GM12878 (cell line): ENCODE measurements at regions not wholly inside any gene's neighbourhood (a gene's known extent, or its start where the extent isn't known, plus 50 kb on each side); places are given as distances from the start of the nearest gene placed in this dataset.

Experiments used
- ATAC-seq: fragments of 200-7000 bp; cut with Tn5 transposase; 3 replicates; pipeline ENCODE4 v1.9.1; 2020; ENCODE audit warnings: mild to moderate bottlenecking, moderate library complexity
- BruUV-seq: library from RNA; stranded (reverse); fragments of 400-500 nt; replicated peaks from 2 replicates; lab custom pipeline; 2021; lab: Mats Ljungman, UMichigan
- CTCF ChIA-PET: fragments of 300-600 bp; sonication (Branson Sonifier 250); formaldehyde crosslinking; extraction: SDS; loops from one replicate; lab custom pipeline; 2021; ENCODE audit warnings: inconsistent platforms; lab: Yijun Ruan, JAX
- POLR2A ChIA-PET: fragments of 350-600 bp; formaldehyde crosslinking; extraction: SDS; loops from one replicate; lab custom pipeline; 2021; ENCODE audit warnings: inconsistent platforms; lab: Charles Lee
- RAD21 ChIA-PET: fragments of 300-600 bp; sonication (Branson Sonifier 250); formaldehyde crosslinking; loops from one replicate; lab custom pipeline; 2023; ENCODE audit warnings: antibody characterized with exemption; ENCODE audit not compliant: unreplicated experiment; lab: Charles Lee
- SMC1A ChIA-PET: fragments of 300-600 bp; sonication (Branson Sonifier 250); formaldehyde crosslinking; loops from one replicate; lab custom pipeline; 2023; ENCODE audit not compliant: unreplicated experiment, uncharacterized antibody; lab: Charles Lee
- DNase-seq: peaks from one replicate; pipeline ENCODE4 v3.0.0-alpha.2; 2011; ENCODE audit warnings: low read depth, low spot score
- FAIRE-seq: peaks from 3 replicates; lab custom pipeline; 2011; peaks lifted over from hg19 to GRCh38; lab: Jason Lieb, UNC
- H2AFZ ChIP-seq: 2 replicates; pipeline ENCODE4 v1.6.0; 2011; ENCODE audit warnings: low read depth, low read length, control low read depth; ENCODE audit not compliant: control insufficient read depth
- H3K27ac ChIP-seq: 2 replicates; pipeline ENCODE4 v1.5.1; 2011; ENCODE audit warnings: control low read depth; ENCODE audit not compliant: control insufficient read depth, insufficient read depth
- H3K27me3 ChIP-seq, 2 experiments: replicated peaks in 1 of 2; 2 replicates each; pipeline versions ENCODE4 v1.6.0 to v1.6.1; 2011; ENCODE audit warnings: low read length in 1 of 2; ENCODE audit not compliant: control insufficient read depth in 2 of 2, insufficient read depth in 2 of 2
- H3K36me3 ChIP-seq, 2 experiments: 2 replicates each; pipeline ENCODE4 v1.5.1; 2011; ENCODE audit warnings: low read length in 1 of 2; ENCODE audit not compliant: control insufficient read depth in 2 of 2, insufficient read depth in 2 of 2
- H3K4me1 ChIP-seq: 2 replicates; pipeline ENCODE4 v1.6.1; 2011; ENCODE audit warnings: mild to moderate bottlenecking, low read length, moderate library complexity, mixed read lengths; ENCODE audit not compliant: control insufficient read depth, insufficient read depth
- H3K4me2 ChIP-seq: 2 replicates; pipeline ENCODE4 v1.6.0; 2011; ENCODE audit warnings: control low read depth; ENCODE audit not compliant: control insufficient read depth, insufficient read depth
- H3K4me3 ChIP-seq: fragments of 200-600 bp; sonication (generic); 2 replicates; pipeline ENCODE4 v1.5.1; 2016
- H3K79me2 ChIP-seq: 2 replicates; pipeline ENCODE4 v1.6.0; 2011; ENCODE audit warnings: low read length; ENCODE audit not compliant: control insufficient read depth, insufficient read depth
- H3K9ac ChIP-seq: 2 replicates; pipeline ENCODE4 v1.8.0; 2011; ENCODE audit warnings: low read length, control low read depth, mixed read lengths; ENCODE audit not compliant: control insufficient read depth, insufficient read depth
- H3K9me3 ChIP-seq: replicated peaks from 3 replicates; pipeline ENCODE4 v1.5.1; 2011; ENCODE audit warnings: mild to moderate bottlenecking, low read length; ENCODE audit not compliant: control insufficient read depth, insufficient read depth
- H4K20me1 ChIP-seq: 2 replicates; pipeline ENCODE4 v1.6.0; 2011; ENCODE audit not compliant: control insufficient read depth, insufficient read depth
- BMI1 ChIP-seq: fragments of 450-650 bp; IDR thresholded peaks from 2 replicates; pipeline ENCODE4 v1.6.1; 2016; ENCODE audit warnings: mild to moderate bottlenecking, moderate library complexity, borderline replicate concordance
- CHD2 ChIP-seq: IDR thresholded peaks from 2 replicates; pipeline ENCODE4 v1.6.1; 2011; ENCODE audit warnings: low read depth, low read length, improper control_type of control experiment, borderline replicate concordance
- FOS ChIP-seq: IDR thresholded peaks from 3 replicates; pipeline ENCODE4 v1.6.1; 2011; ENCODE audit warnings: borderline replicate concordance; ENCODE audit not compliant: insufficient read length; ENCODE audit errors: extremely low read depth
- JUNB ChIP-seq: IDR thresholded peaks from 2 replicates; pipeline ENCODE4 v1.6.1; 2016; ENCODE audit warnings: antibody characterized with exemption, mild to moderate bottlenecking
- PBX3 ChIP-seq: IDR thresholded peaks from 2 replicates; pipeline ENCODE4 v1.6.1; 2011; ENCODE audit warnings: mild to moderate bottlenecking, low read depth, low read length, moderate library complexity; ENCODE audit not compliant: insufficient replicate concordance
- SPI1 ChIP-seq: IDR thresholded peaks from 2 replicates; pipeline ENCODE4 v1.6.1; 2011; ENCODE audit warnings: low read depth, mild to moderate bottlenecking, low read length, moderate library complexity, borderline replicate concordance; ENCODE audit not compliant: insufficient read depth
- ZBED1 ChIP-seq: IDR thresholded peaks from 2 replicates; pipeline ENCODE4 v1.6.1; 2016; ENCODE audit warnings: borderline replicate concordance
- ZNF24 ChIP-seq: fragments of 450-650 bp; IDR thresholded peaks from 2 replicates; pipeline ENCODE4 v1.6.1; 2017; ENCODE audit warnings: antibody characterized with exemption, mild to moderate bottlenecking
- ZNF687 ChIP-seq: fragments of 450-650 bp; IDR thresholded peaks from 2 replicates; pipeline ENCODE4 v1.6.1; 2017; ENCODE audit warnings: mild to moderate bottlenecking, moderate library complexity
- WGBS: methylation state at CpG from one replicate; pipeline ENCODE4 v1.1.6; 2016; ENCODE audit warnings: low lambda C conversion rate; ENCODE audit not compliant: insufficient replicate concordance, insufficient coverage; ENCODE audit errors: missing lambda C conversion rate; 5-methylcytosine and 5-hydroxymethylcytosine counted together
- in situ Hi-C: fragments of 300-500 bp; cut with MboI; formaldehyde crosslinking; loops from 9 replicates; pipeline ENCODE4 v1.14.3; 2018; ENCODE audit warnings: mixed read lengths
- intact Hi-C: fragments of 100-400 bp; cut with micrococcal nuclease; formaldehyde crosslinking; loops from one replicate; pipeline ENCODE4 v1.14.2; 2022; ENCODE audit not compliant: unreplicated experiment

GRCh38 chr10:90399782-90400181, 458.1 kb downstream of the HTR7 start:
- ChIA-PET SMC1A (interaction anchor here (1.1 kb wide), 1 partner anchor 10 kb away, joined by 5 read pairs; no protein-coding TSS in a partner anchor), CTCF (no interaction called here), RAD21 (no interaction called here), POLR2A (no interaction called here)
- ATAC-seq (peak; percentile 29; the same call in 2 of the 3 replicates), FAIRE-seq (no peak), DNase-seq (no peak)
- no TSS peak for BruUV-seq
- Histone ChIP-seq H3K27me3 (no peaks in the 10 kb centered on the region), H3K9ac (no peak overlapping the region), H3K27ac (no peak overlapping the region), H4K20me1 (no peaks in the 10 kb centered on the region), H3K9me3 (no peaks in the 10 kb centered on the region), H3K4me1 (no peaks in the 10 kb centered on the region), H3K36me3 (no peaks in the 10 kb centered on the region), H3K79me2 (no peaks in the 10 kb centered on the region), H2AFZ (no peak overlapping the region), H3K4me3 (no peak overlapping the region), H3K4me2 (no peak overlapping the region)
- intact Hi-C loops: no loop called here
- TF ChIP-seq ZBED1: no peak
- TF ChIP-seq BMI1: no peak
- no peak for TF ChIP-seq CHD2
- TF ChIP-seq FOS: no peak
- TF ChIP-seq ZNF24: no peak
- no peak for TF ChIP-seq ZNF687
- TF ChIP-seq SPI1: no peak
- TF ChIP-seq PBX3: no peak
- no peak for TF ChIP-seq JUNB
- 4% methylated on average over 1 of the region's 1 CpG for WGBS
- in situ Hi-C loops: no loop called here
